Brain microvascular endothelial cell (primary cell): ENCODE measurements at regions not wholly inside any gene's neighbourhood (a gene's known extent, or its start where the extent isn't known, plus 50 kb on each side); places are given as distances from the start of the nearest gene placed in this dataset.
A peak's percentile ranks its signal among the peaks of the same experiment; 100 is the strongest.

ENCODE experiments used
- DNase-seq: peaks from one replicate; pipeline ENCODE4 v3.0.0-alpha.2; 2020
- H3K27ac ChIP-seq: fragments of 250-450 bp; sonication (Bioruptor Pico); 2 replicates; pipeline ENCODE4 v1.5.1; 2020; ENCODE audit warnings: mild to moderate bottlenecking, moderate library complexity
- H3K27me3 ChIP-seq: fragments of 250-450 bp; sonication (Bioruptor Pico); replicated peaks from 2 replicates; pipeline ENCODE4 v1.5.1; 2020; ENCODE audit warnings: mild to moderate bottlenecking
- H3K36me3 ChIP-seq: fragments of 250-450 bp; sonication (Bioruptor Pico); replicated peaks from 2 replicates; pipeline ENCODE4 v1.5.1; 2020; ENCODE audit warnings: mild to moderate bottlenecking
- H3K4me3 ChIP-seq: 2 replicates; pipeline ENCODE4 v1.5.1; 2011; ENCODE audit warnings: low read depth, mild to moderate bottlenecking, control low read depth, low read length, moderate library complexity
- CTCF ChIP-seq: IDR thresholded peaks from 2 replicates; pipeline ENCODE4 v1.5.1; 2011; ENCODE audit warnings: low read depth, mild to moderate bottlenecking, moderate library complexity, low read length, control low read depth, inconsistent platforms; ENCODE audit errors: missing control alignments
- in situ Hi-C: cut with HindIII; loops from 2 replicates; pipeline ENCODE4 v1.10.0; 2017; ENCODE audit warnings: low sequenced_read_pairs, low pct_ligation_motif_present

- TF ChIP-seq CTCF: no peak
- Histone ChIP-seq H3K27me3 (no peaks in the 10 kb centered on the region), H3K27ac (no peak overlapping the region), H3K4me3 (no peak overlapping the region), H3K36me3 (no peaks in the 10 kb centered on the region)
- in situ Hi-C loops: no loop called here
- DNase-seq: peak; percentile 24
Measured at GRCh38 chr11:127640561-127641451, 640.2 kb upstream of the KIRREL3 start.

- Histone ChIP-seq H3K4me3 (no peak overlapping the region), H3K36me3 (no peaks in the 10 kb centered on the region), H3K27me3 (no peaks in the 10 kb centered on the region), H3K27ac (no peak overlapping the region)
- no peak for DNase-seq
- no peak for TF ChIP-seq CTCF
- in situ Hi-C loops: no loop called here
Measured at GRCh38 chr11:127639916-127640315, 639.3 kb upstream of the KIRREL3 start.

GRCh38 chr11:127632976-127633680, 632.6 kb upstream of the KIRREL3 start:
- H3K36me3 ChIP-seq: no peaks in the 10 kb centered on the region
- H3K4me3 ChIP-seq: no peak overlapping the region
- no peak for TF ChIP-seq CTCF
- no peak for DNase-seq
- in situ Hi-C loops: no loop called here
- H3K27ac ChIP-seq: no peak overlapping the region
- H3K27me3 ChIP-seq: no peaks in the 10 kb centered on the region

GRCh38 chr11:127632546-127632945, 632.0 kb upstream of the KIRREL3 start:
- Histone ChIP-seq H3K27me3 (no peaks in the 10 kb centered on the region), H3K27ac (no peak overlapping the region), H3K4me3 (no peak overlapping the region), H3K36me3 (no peaks in the 10 kb centered on the region)
- in situ Hi-C loops: no loop called here
- DNase-seq: no peak
- TF ChIP-seq CTCF: no peak

- in situ Hi-C loops: no loop called here
- no peak for DNase-seq
- H3K4me3 ChIP-seq: no peak overlapping the region
- no peaks in the 10 kb centered on the region for H3K27me3 ChIP-seq
- no peak overlapping the region for H3K27ac ChIP-seq
- H3K36me3 ChIP-seq: no peaks in the 10 kb centered on the region
- no peak for TF ChIP-seq CTCF
Measured at GRCh38 chr11:127631974-127632373, 631.4 kb upstream of the KIRREL3 start.
